ENCODE measurements at regions not wholly inside any gene's neighbourhood (a gene's known extent, or its start where the extent isn't known, plus 50 kb on each side); places are given as distances from the start of the nearest gene placed in this dataset.

- ATAC-seq = no peak
- peaks cover 0 to 5% (median 0%) of the 10 kb centered on the region in 3 donors for H3K27me3 ChIP-seq (ENCODE audit: insufficient read depth in 3 of 3, low read length in 2 of 3)
- 65 to 69% (median 66%) methylated on average over 6 of the region's 6 CpGs for WGBS, 3 donors
- intact Hi-C loops (cut with DNase I) = no loop called here
- no peak for DNase-seq
- no peak overlapping the region for H3K4me3 ChIP-seq
- H3K4me1 ChIP-seq = no peaks in the 10 kb centered on the region
- TF ChIP-seq CTCF (IDR thresholded peaks at IDR 0.05) = no peak
- no peaks in the 10 kb centered on the region for H3K36me3 ChIP-seq (ENCODE audit: insufficient read depth in 1 of 2, low read depth in 1 of 2)
- no peak overlapping the region for H3K27ac ChIP-seq
- H3K9me3 ChIP-seq = no peaks in the 10 kb centered on the region
Measured at GRCh38 chr22:49382451-49382735, 445.3 kb downstream of the BRD1 start.

- H3K9me3 ChIP-seq = no peaks in the 10 kb centered on the region
- peaks cover 0 to 5% (median 0%) of the 10 kb centered on the region in 3 donors for H3K27me3 ChIP-seq (ENCODE audit: insufficient read depth in 3 of 3, low read length in 2 of 3)
- H3K4me1 ChIP-seq = no peaks in the 10 kb centered on the region
- DNase-seq (no peak), ATAC-seq (no peak)
- intact Hi-C loops (cut with DNase I) = no loop called here
- no peak overlapping the region for H3K27ac ChIP-seq
- H3K4me3 ChIP-seq = no peak overlapping the region
- 49 to 56% (median 54%) methylated on average over 18 of the region's 18 CpGs for WGBS, 3 donors
- TF ChIP-seq CTCF (IDR thresholded peaks at IDR 0.05) = no peak
- no peaks in the 10 kb centered on the region for H3K36me3 ChIP-seq (ENCODE audit: insufficient read depth in 1 of 2, low read depth in 1 of 2)
Measured at GRCh38 chr22:49381595-49382450, 445.9 kb downstream of the BRD1 start.

- TF ChIP-seq CTCF (IDR thresholded peaks at IDR 0.05) = no peak
- peaks cover 0 to 5% (median 0%) of the 10 kb centered on the region in 3 donors for H3K27me3 ChIP-seq (ENCODE audit: insufficient read depth in 3 of 3, low read length in 2 of 3)
Measured at GRCh38 chr22:49380828-49381114, 446.9 kb downstream of the BRD1 start.

DNA sequence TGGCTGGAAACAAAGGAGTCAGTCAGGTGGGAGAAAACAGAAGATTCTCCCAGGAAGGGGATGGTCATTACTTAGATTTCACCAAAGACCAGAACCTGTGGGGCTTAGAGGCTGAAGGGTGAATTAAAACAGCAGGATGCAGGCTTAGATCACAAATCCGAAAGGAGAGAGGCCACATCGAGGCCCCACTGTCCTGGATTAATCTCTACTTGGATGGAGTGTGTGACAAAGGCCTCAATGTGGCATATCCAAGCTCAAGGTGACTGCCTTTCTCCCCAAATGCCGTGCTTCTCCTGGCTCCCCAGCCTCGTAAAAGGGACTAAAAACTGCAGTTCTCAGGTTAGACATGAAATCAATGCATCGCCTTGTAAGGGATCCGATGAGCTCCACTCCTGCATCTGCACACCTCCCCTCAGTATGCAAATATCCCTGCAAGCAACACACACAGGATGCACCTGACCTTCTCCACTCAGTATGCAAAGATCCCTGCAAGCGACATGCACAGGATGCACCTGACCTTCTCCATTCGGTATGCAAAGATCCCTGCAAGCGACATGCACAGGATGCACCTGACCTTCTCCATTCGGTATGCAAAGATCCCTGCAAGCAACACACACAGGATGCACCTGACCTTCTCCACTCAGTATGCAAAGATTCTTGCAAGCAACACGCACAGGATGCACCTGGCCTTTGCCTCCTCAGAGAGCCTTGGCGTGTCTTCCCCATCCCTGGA lies 447.4 kb downstream of the BRD1 start:
- H3K4me3 ChIP-seq = no peak overlapping the region
- no peaks in the 10 kb centered on the region for H3K36me3 ChIP-seq (ENCODE audit: insufficient read depth in 1 of 2, low read depth in 1 of 2)
- ATAC-seq (no peak), DNase-seq (no peak)
- H3K27ac ChIP-seq = no peak overlapping the region
- H3K9me3 ChIP-seq = no peaks in the 10 kb centered on the region
- H3K27me3 ChIP-seq (ENCODE audit: insufficient read depth in 3 of 3, low read length in 2 of 3) = peaks cover 0 to 5% (median 0%) of the 10 kb centered on the region in 3 donors
- intact Hi-C loops (cut with DNase I) = no loop called here
- no peaks in the 10 kb centered on the region for H3K4me1 ChIP-seq
- TF ChIP-seq CTCF (IDR thresholded peaks at IDR 0.05) = no peak
- WGBS, 3 donors = 63 to 69% (median 68%) methylated on average over 12 of the region's 12 CpGs

More at GRCh38 chr22:49380828-49381114, 446.9 kb downstream of the BRD1 start:
- ATAC-seq (no peak), DNase-seq (no peak)
- Histone ChIP-seq H3K4me3 (no peak overlapping the region), H3K9me3 (no peaks in the 10 kb centered on the region), H3K27ac (no peak overlapping the region), H3K4me1 (no peaks in the 10 kb centered on the region), H3K36me3 (ENCODE audit: insufficient read depth in 1 of 2, low read depth in 1 of 2) (no peaks in the 10 kb centered on the region)
- 63 to 67% (median 64%) methylated on average over 1 of the region's 1 CpG for WGBS, 3 donors
- intact Hi-C loops (cut with DNase I) = no loop called here

Measured in psoas muscle (tissue), 7 donors.